GM10248 (cell line): ENCODE measurements at regions not wholly inside any gene's neighbourhood (a gene's known extent, or its start where the extent isn't known, plus 50 kb on each side); places are given as distances from the start of the nearest gene placed in this dataset.

ENCODE experiments used
- CTCF ChIA-PET: fragments of 300-600 bp; sonication (Branson Sonifier 250); formaldehyde crosslinking; extraction: SDS; loops from one replicate; lab custom pipeline; 2021; ENCODE audit warnings: antibody characterized with exemption; lab: Yijun Ruan, JAX
- POLR2A ChIA-PET: fragments of 350-650 bp; sonication (Branson Sonifier 250); formaldehyde crosslinking; extraction: SDS; loops from one replicate; lab custom pipeline; 2020; ENCODE audit warnings: antibody characterized with exemption; lab: Yijun Ruan, JAX
- DNase-seq: peaks from one replicate; pipeline ENCODE4 v3.0.0; 2012; ENCODE audit errors: extremely low spot score
- CTCF ChIP-seq: IDR thresholded peaks from 2 replicates; pipeline ENCODE4 v1.5.1; 2012; ENCODE audit warnings: mild to moderate bottlenecking, low read depth; ENCODE audit errors: extremely low read depth, missing control alignments, control extremely low read depth

- ChIA-PET CTCF (no interaction called here), POLR2A (no interaction called here)
- DNase-seq: no peak
- TF ChIP-seq CTCF: no peak
These were observed 58.0 kb upstream of the TBX3 start for GRCh38 chr12:114741940-114742339.

GRCh38 chr12:114740448-114740847 is 56.5 kb upstream of the TBX3 start:
- CTCF ChIA-PET: no interaction called here
- POLR2A ChIA-PET: no interaction called here
- TF ChIP-seq CTCF: no peak
- DNase-seq: no peak

GRCh38 chr12:114738460-114739184 is 54.6 kb upstream of the TBX3 start:
- no peak for DNase-seq
- ChIA-PET CTCF (interaction anchor here (1.1 kb wide), 1 partner anchor 10 kb away, joined by 3 read pairs; no protein-coding TSS in a partner anchor), POLR2A (no interaction called here)
- TF ChIP-seq CTCF: no peak

DNA sequence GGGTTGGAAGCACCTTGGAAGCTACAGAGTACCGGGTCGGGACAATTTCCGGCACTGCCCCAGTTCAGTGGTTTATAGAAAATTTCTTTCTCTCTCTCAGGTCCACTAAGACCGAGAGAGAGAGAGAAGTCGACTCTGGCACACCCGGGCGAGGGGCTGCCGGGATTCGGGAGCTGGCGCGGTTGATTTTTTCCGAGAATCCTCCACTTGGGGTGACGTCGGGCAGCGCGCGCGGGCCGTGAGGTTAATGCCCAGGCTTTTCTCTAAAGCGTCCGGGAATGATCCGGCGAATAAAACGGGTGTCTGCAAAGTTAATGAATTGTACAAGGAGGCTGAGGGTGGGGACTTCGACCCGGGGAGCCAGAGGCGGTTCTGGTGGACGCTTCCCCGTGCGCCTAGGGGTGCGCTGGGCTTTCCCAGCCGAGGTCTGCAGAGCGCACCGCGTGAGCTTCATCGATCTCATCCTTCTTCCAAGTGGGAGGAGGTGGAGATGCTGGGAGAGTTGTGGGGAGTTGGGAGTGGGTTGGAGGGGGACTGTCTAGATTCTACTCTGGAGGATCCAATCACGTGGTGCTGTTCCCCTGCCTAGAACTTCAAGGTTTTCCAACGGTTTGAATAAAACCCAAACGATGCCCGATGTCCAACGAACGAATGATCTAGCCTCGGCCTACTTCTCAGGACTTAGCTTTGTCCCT is 51.9 kb upstream of the TBX3 start:
- ChIA-PET CTCF (no interaction called here), POLR2A (no interaction called here)
- no peak for TF ChIP-seq CTCF
- no peak for DNase-seq

DNA sequence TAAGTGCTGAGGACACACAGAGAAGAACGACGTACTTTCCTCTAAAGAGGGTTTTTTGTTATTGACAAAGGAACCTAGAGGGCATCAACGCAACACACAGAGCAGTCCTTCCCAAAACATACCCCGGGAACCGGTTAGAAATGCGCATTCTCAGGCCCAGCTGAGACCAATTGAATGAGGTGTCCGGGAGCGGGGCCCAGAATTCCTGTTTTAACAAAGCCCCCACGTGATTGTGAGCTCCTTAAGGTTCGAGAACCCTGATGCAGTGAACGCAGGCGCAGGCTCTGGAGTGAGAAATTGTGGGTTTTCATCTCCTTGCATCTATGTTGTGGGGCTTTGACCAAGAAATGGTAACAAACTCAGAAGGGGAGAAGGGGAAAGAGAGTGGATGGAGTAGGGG is 51.0 kb upstream of the TBX3 start:
- DNase-seq: no peak
- ChIA-PET CTCF (no interaction called here), POLR2A (no interaction called here)
- no peak for TF ChIP-seq CTCF

DNA sequence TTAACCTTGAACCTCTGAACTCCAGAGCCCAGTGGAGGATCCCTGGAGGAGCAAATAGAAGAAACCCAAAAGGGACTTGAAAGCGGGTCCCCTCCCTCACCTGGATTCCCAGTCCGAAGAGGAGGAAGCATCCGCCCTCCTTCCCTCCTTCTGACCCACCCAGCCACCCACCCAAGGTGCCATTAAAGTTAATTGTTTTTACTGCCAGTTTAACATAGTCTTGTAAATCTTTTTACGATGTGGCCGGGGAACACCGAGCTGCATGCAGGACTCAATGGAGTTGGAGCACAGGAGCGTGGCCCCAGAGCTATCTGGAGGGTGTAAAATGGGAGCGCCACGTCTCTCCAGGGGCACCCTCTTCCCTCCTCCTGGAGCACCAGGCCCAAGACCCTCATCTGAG is 49.9 kb upstream of the TBX3 start:
- ChIA-PET POLR2A (interaction anchor here (0.6 kb wide), 1 partner anchor 1584 kb away, joined by 4 read pairs; no protein-coding TSS in a partner anchor), CTCF (no interaction called here)
- TF ChIP-seq CTCF: no peak
- DNase-seq: no peak
